GM18519 (cell line): ENCODE measurements at regions not wholly inside any gene's neighbourhood (a gene's known extent, or its start where the extent isn't known, plus 50 kb on each side); places are given as distances from the start of the nearest gene placed in this dataset.
"Not testable (repeated sequence)": the region's sequence is repeated elsewhere in the genome, so short reads cannot be mapped to it uniquely, and the experiment has no call there.

Experiments used
- ATAC-seq: cut with Tn5 transposase; IDR thresholded peaks from one replicate; pipeline ENCODE4 v1.9.1; 2021; ENCODE audit warnings: mild to moderate bottlenecking, moderate library complexity; ENCODE audit not compliant: unreplicated experiment, low FRiP score

GRCh38 chr3:124639406-124640237 is 90.6 kb upstream of the UMPS start:
- ATAC-seq, result no peak

- no peak for ATAC-seq
Observed at GRCh38 chr3:124640635-124641306, 89.5 kb upstream of the UMPS start.

GRCh38 chr3:124643453-124643852 is 86.8 kb upstream of the UMPS start:
- no peak for ATAC-seq

- not testable (repeated sequence) for ATAC-seq
Observed at GRCh38 chr3:124646186-124646585, 84.1 kb upstream of the UMPS start.

- no peak for ATAC-seq
Observed at GRCh38 chr3:124648551-124648950, 81.7 kb upstream of the UMPS start.

DNA sequence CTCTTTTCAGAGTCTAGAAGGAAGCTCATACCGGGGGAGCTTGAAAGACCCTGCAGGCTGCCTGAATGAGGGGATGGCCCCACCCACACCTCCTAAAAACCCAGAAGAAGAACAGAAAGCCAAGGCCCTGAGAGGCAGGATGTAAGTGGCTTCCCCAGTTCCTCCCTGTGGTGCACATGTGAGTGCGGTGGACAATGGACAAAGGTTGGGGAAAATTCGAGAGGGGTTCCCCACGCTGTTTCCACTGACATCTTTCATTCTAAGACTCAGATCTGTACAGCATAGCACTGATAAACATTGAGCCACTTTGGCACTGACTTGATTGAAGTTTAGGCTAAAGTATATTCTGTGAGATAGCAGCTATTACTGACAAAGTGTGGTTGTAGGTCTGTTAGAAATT is 79.5 kb upstream of the UMPS start:
- no peak for ATAC-seq

DNA sequence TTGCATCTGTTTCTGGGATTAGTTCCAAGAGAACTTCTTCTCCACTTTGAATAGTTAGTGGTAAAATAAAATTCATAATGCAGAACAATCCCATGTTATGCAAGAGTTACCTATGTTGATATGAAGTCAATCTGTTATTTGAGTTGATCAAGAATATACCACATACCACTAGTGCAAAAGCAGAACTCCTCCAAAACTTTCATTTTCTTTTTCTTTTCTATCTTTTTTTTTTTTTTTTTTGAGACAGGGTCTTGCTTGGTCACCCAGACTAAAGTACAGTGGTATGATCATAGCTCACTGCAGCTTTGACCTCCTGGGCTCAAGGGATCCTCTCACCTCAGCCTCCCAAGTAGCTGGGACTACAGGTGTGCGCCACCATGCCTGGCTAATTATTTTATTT is 78.8 kb upstream of the UMPS start:
- ATAC-seq, result not testable (repeated sequence)

DNA sequence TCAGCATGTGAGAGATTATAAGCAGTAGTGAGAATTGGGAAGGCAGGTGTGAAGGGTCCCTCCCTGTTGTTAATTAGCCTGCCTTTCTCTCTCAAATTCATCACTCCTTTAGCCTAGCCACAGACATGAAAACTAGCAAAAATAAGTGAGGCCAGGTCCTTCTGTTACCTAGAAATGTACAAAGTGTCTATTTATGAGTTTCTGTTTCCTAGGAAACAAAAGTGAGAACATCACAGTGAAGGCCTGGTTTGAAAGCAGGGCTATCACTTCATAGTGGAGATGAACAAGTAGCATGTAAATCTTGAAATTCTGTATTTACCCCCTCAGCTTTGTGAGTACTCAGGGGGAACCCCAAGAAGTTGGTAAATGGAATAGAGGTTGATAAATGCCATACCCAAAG is 78.2 kb upstream of the UMPS start:
- no peak for ATAC-seq

DNA sequence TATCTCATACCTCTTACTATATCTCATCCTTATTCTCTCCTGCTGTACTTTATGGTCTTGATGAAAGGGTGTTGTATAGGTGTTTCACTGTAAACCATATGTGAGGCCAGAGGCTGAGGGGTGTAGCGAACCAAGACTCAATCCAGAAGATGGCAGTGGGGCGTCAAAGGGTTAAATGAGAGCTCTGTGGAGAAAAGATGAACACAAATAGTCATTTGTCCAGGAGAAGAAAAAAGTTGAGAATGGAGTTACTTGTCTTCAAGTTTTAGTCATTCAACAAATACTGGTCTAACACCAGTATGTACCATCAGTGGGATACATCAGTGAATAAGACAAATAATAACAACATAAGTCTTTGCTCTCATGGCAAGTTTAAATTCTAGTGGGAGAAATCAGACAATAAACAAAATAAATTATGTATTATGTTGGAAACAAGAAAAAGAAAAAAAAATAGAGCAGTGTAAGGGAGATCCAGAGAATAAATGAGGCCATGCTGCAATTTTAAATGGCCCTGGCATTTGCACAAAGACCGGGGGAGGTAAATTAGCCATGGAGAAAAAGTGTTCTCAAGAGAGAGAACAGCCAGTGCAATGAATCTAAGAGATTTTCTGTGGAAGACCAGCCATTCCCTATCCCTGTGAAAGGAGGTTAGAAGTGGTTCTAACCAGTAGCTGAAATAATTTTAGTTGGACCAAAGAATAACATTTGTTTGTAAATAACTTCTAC is 77.0 kb upstream of the UMPS start:
- no peak for ATAC-seq

- no peak for ATAC-seq
Observed at GRCh38 chr3:124653797-124654469, 76.3 kb upstream of the UMPS start.

GRCh38 chr3:124654470-124654845 is 75.8 kb upstream of the UMPS start:
- no peak for ATAC-seq

DNA sequence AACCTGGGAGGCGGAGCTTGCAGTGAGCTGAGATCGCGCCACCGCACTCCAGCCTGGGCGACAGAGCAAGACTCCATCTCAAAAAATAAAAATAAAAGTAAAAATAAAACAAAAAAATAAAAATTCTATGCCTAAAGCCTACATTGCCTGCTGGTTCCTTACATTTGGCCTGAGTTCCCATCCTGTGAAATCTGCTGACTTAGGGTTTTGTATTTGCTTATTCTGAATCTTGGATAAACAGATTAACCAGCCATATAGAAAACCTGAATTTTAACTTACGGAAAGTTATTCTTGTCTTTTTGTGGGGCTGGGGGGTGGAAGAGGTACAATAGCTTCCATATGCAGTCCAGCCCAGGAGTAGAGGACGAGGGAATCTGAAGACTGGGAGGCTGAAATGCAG is 73.7 kb upstream of the UMPS start:
- ATAC-seq, result no peak

- no peak for ATAC-seq
Observed at GRCh38 chr3:124657138-124657537, 73.1 kb upstream of the UMPS start.

DNA sequence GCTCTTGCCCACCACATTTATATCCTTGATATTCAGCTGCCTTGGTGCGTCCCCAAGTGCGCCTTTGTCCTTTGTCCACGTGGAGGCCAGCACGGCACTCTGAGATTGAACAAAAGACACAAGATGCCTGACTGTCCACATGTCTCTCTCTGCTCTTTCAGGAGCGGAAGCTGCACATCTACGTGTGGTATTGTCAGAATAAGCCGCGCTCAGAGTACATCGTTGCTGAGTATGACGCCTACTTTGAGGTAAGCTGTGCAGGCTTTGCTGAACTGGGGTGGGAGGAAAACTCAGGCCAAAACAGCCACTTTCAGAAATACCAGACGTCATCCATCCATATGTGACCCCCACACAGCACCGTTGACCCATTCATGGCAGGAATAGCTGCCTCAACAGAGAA is 72.0 kb upstream of the UMPS start:
- ATAC-seq, result no peak

- ATAC-seq, result no peak
Observed at GRCh38 chr3:124659175-124659574, 71.1 kb upstream of the UMPS start.

GRCh38 chr3:124660599-124660998 is 69.7 kb upstream of the UMPS start:
- no peak for ATAC-seq

GRCh38 chr3:124663690-124664089 is 66.6 kb upstream of the UMPS start:
- ATAC-seq, result no peak

GRCh38 chr3:124664804-124665203 is 65.4 kb upstream of the UMPS start:
- ATAC-seq, result no peak

DNA sequence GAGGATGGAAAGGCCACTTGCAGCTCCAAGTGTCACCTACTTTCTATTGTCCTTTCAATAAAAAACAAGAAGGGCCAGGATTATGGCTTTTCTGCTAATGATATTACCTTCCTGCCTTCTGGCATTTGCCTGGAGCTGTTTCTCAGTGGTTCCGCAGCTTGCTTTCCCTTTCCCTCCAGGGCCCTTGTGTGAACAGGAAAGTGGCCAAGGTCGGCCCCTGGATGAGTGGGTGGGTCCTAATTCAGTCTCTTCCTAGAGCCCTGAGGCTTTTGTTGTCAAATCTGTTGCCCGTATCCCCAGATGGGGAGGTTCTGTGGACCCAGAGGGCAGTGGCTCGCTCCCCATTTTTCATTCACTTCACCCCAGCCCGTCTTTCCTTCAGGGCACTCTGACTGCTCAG is 64.2 kb upstream of the UMPS start:
- ATAC-seq, result no peak

- ATAC-seq, result no peak
Observed at GRCh38 chr3:124669470-124669869, 60.8 kb upstream of the UMPS start.

DNA sequence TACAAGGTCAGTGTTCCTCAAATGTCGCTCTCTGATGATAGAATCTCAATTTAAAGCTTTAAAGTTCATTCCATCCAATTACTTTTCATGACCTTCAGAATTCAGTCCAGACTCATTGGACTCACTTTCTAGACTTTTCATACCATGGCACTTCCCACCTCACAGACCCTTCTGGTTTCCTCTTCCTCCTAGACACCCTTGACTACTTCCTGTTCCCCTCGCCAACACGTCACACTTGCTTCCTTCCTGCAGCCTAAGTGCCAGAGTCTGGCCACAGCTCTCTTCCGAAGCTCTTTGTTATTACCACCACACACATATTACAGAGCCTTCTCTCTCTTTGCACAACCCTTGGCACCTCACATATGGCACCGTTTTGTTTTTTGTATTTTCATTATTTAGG is 59.1 kb upstream of the UMPS start:
- ATAC-seq, result no peak
